ENCODE measurements at regions not wholly inside any gene's neighbourhood (a gene's known extent, or its start where the extent isn't known, plus 50 kb on each side); places are given as distances from the start of the nearest gene placed in this dataset.

DNA sequence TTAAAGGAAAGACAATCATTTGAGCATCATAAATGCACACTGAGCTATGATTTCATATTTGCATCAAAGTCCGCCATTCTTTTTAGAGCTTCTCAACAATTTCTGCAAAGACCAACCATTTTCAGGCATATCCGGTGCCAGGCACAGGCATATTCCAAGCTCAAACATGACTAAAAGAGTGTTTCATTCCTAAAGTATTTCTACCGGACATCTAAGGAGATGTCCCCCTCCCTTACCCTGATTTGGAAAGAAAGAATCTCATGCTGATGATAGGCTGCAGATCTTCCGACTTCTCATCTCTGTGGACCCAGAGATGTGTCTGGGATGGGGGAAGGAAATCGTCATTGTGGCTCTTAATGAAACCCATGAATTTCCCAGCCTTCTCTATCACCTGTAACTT is 600.5 kb upstream of the MGMT start:
- DNase-seq: no peak

GRCh38 chr10:128867210-128867609 is 599.8 kb upstream of the MGMT start:
- DNase-seq: no peak

GRCh38 chr10:128867819-128868218 is 599.2 kb upstream of the MGMT start:
- DNase-seq: no peak

- DNase-seq: no peak
Observed at GRCh38 chr10:128868481-128868880, 598.6 kb upstream of the MGMT start.

GRCh38 chr10:128869101-128869749 is 597.8 kb upstream of the MGMT start:
- DNase-seq: no peak

DNA sequence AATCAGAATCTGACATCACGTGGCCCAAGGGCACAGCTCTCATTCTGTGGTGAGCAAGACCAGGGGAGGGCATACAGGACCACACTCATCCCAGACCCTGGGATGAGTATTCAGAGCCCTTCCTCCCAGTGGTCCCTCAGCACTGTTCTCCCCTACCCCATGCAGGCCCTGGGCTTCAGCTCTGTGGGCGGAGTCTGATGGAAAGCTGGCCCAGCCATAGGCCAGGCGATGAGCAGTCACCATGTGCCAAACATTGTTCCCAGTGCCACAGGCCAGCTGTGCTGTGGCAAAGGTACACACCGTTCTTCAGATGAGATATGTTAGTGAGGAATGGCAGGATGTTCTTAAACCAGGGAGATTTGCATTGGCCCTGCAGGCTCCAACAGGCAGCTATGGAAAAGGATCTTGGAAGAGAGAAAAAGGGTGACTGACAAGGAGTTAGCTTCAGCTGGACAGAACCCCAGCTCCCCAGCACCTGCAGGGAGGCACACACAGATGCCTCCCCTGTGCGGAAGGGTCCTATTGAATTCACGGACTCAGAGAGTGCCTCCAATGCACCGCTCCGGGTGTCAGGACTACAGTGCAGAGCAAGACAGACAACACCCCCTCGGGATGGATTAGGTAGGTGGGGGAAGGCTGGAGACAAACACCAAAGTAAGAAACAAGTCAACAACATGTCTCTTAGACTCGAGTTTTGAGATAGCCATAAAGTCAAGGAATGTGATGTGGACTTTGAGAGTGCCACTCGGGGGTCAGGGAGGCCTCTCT is 596.0 kb upstream of the MGMT start:
- no peak for DNase-seq

- DNase-seq: no peak
Observed at GRCh38 chr10:128871671-128872231, 595.3 kb upstream of the MGMT start.

DNA sequence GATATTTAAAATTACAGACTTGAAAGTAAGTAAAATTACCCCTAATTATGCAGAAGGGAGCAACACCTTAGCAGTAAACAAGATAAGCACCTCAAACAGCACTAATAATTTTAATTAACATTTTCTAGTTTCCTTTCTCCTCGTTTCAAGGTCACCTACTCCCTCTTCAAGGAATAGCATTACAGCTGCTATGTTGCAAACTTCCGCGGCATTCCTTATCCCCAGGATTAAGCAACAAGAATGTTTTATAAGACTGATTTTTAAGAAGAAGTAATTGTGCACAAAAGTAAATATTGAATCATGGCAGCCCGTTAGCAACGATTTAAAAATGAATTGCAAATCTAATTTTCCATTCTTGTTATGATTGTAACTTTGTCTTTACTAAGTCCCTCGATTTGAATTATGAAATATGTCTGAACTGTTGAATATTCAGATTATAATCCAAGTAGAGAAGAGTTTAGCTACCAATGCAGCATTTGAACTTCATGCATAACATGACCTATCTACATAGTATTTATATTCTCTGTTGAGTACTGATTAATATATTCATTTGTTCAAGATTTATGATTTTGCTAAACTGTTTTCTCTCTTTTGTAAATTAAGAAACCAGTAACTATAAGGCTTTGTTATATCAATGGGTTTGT is 593.5 kb upstream of the MGMT start:
- no peak for DNase-seq

DNA sequence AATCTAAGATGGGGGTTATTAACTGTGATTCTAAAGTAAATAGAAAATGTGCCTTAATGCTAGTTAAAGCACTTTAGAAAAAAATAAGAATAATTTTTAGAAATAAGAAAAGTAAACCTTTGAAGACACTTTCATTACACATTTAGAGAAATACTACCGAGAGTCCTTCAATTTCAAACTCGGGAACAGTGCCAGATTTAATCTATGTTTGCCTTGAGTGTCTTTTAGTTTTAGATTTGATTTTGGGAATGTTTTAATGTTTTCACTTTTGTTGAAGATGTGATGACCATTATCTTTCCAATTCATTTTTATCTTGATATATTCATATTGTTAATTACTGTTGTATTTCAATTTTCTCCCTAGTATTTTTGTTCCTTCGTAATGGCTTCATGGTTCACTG is 592.7 kb upstream of the MGMT start:
- no peak for DNase-seq

DNA sequence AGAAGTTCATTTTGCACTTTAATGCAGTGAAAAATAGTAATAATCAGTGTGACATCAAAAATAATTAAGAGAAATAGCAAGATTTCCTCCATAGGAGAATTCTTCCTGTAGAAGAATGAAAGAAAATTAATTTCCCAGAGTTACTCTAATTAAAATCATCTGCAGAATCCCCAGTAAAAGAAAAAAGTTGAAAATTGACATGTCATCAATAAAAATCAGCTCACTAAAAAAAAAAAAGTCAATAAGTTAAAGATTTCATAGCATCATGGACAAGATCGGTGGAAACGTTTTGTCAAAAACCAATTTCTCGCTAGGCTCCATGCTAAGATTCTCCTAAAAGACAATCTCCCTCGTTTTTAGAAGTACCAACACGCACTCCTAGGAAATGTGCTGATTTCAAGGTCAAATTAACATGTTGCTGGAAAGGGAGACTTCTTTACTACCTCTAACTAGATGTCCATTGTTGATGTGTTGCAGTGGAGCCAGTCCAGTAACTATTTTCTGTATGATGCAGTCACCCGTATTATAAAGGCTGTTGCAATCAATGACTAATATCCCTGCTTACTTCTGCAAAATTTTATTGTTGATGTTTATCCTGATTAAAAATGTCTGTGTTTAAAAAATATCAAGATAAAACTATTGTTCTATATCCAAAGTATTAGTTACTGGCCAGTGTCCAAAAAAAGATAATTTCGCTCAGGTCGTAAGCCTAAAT is 591.9 kb upstream of the MGMT start:
- no peak for DNase-seq

DNA sequence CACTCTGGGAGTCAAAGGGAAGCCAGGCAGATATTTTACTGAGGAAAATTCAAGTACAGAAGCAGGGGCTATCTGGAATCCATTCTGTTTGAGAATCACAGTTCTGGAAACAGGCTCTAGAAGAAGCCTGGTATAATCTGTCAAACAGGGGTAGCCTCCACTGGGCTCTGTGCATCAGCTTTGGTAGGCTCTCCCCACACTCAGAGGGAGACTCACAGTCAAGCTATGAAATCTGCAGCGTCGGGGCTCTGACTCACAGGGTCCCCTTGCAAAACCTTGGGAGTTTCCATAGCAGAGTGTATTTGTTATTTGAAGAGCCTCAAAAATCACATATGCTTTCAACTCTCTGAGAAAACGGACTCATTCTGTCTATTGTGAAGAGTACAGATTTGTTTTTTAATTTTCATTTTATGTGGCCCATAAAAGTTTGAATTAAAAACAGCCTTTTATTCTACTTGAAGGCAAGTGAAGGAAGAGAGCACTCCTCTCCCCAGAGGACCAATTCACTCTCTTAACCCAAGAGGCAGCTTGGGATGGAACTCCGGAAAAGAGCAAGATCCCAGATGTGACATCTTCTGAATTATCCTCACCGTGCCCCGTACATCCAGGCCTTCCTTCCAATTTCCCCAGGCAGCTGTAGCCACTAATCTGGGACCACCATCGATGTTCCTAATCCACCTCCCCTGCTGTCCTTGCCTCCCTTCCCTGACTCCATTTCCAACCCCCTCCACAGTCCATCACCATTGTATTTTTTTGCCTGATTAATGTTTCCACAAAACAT is 590.9 kb upstream of the MGMT start:
- DNase-seq: no peak

DNA sequence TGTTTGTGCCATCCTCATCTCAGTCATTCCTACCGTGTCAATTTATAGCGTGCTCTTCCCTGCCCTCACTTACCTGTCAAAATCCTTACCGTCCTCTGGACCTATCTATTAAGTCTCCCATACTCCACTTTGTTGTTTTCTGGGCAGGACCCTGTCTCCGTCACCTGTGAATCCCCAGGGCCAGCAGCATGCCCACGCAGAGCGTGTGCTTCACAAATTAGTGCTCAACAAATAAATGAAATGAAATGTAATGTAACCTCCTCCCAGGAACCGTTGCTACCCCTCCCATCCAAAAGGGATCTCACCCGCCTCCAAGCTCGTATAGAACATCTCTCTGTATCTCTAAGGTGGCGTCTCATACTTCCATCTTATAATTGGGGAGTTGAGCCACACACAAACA is 589.9 kb upstream of the MGMT start:
- no peak for DNase-seq

DNA sequence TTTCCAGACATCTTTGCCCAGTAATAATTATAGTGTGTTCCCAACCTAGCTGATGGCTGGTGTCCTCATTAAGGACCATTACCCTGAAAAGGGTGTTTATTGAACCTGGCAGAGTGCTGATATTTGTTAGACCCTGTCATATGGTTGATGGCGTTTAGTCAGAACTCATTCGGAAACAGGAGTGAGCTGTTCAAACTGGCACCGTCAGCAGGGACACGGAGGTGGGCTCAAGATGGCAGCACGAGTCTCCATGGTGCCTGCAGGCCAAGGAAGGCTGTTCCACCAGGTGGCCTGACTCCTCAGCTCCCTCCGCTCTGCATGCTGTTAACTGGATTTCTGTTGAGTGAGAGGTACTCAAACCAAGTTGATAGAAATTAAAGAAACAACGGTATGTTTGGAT is 589.1 kb upstream of the MGMT start:
- DNase-seq: no peak

DNA sequence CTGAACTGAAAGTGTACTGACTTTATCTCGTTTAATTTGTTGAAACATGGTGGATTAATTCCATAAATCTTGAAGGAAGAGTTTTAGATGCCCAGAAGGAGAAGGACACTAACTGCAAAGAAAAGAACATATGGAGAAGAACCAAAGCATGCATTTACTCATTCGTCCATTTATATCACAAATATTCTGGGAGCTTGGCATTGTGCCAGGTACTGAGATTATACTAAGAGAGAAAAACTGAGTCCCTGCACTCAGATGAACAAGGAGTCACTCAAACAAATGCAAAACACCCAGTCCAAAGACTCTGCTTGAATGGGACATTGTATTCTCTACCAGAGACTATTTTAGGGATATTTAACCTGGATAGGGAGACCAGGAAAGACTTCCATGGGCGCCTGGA is 588.0 kb upstream of the MGMT start:
- DNase-seq: no peak

DNA sequence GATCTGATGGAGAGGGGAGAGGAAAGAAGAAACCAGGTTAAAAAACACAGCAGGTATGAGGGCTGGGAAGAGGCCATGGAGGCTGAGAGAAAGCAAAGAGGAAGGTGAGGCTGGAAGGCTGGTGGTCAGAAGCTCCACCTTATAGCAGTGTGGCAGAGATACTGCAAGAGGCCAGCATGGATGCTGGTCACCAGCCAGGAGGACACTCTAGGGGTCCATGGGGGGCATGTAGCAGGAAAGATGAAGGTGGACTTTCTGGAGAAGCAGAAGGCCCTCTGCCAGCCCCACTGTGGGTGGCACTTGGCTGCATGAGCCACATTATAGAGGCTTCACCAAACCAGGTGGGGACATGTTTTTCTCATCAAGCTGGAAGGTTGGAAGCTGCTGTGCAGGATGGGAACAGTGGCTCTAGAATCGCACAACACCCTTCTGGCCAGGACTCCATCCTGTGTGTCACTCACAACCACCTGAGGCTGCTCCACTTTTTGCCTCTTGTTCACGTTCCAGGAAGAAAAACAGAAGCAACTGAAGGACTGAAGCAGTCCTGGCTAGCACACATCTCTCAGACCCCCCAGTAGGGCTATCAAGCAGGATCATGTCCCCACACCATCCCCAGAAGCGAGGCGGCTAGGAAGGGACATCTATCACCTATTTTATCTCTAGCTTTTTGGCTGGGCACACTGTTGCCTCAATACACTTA is 587.5 kb upstream of the MGMT start:
- DNase-seq: no peak

DNA sequence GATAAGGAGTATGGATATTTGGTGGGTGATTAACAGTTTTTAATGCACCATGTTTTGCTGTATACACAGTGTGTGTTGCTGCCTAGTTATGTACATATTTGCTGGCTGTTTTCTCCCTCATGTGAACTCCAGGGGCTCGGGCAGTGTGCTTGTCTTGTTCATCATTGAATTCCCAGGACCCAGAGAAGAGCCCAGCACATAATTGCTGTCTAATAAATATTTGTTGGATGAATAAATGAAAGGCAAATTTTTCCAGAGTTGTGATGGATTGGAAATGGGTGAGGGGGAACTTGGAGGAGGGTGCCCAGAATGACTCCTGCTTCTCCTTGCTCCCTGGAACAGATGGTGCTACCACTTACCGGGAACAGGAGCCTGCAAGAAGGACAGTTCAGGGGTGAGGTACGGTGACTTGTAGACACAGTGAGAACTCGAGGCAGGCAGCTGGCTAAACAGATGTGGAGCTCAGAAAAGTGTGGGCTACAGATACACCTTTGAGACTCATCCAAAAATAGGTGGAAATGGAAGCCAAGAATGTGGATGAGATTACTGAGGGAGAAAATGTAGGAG is 586.8 kb upstream of the MGMT start:
- DNase-seq: no peak

DNA sequence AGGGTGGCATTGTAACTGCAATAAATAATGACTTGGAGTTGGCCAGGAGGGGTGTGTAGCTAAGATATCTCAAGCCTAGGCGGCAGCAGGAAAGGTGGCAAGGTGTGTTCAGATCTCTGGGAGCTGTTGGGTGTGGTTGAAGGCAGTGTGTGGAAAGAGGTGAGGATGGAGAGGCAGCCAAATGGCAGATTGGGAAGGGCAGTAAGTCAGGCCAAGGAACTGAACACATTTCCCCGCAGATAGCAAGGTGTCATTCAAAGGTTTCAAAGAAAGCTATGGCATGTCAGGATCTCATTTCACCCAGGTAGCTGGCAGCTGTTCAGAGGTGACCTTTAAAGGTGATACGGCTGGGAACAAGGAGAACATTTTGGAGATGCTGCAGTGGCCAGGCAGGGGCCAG is 586.0 kb upstream of the MGMT start:
- DNase-seq: no peak

DNA sequence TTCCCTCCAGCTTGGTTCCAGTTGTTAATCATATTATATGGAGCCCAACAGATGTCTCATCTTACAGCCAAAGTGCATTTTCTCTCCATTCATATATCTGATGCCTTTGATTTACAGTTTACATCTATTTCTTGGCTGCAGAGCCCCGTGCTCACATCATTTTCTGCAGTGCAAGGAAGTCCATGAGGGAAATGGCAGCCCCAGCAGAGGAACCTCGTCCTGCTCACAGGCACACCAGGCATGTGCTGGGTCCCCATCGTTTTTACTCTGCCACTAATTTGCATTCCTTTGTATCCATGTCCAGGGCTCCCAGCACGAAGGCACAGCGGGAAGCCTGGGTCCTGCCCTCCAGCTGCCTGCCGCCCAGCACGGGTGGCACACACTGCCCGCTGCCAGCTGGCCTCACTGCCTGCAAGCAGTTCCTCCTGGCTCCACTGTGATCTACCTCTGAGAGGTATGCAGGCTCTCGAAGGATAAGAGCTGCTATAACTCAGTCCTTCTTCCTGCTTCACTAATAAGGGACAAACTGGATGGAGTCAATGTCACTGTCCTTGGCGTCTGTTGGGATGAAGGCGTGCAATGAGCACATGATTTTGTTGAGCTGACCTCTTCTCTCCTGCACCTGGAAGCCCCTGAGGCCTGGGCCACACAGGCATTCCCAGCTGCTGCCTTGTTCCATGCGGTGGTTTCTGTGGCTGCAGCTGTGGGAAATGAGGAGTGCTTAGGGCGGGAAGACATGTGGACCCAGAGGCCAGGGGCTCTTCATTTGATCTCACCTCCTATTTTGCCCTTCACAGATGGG is 583.6 kb upstream of the MGMT start:
- no peak for DNase-seq

- DNase-seq: no peak
Observed at GRCh38 chr10:128884033-128884425, 583.0 kb upstream of the MGMT start.

GRCh38 chr10:128884496-128885072 is 582.5 kb upstream of the MGMT start:
- no peak for DNase-seq

Data from NCI-H187 treated with DMSO at 0.1 percent for 48 hours (cell line).